H1 (cell line): ENCODE measurements at regions not wholly inside any gene's neighbourhood (a gene's known extent, or its start where the extent isn't known, plus 50 kb on each side); places are given as distances from the start of the nearest gene placed in this dataset.

ENCODE experiments used
- E2F6 ChIP-seq: IDR thresholded peaks from 2 replicates; pipeline ENCODE4 v1.6.1; 2012; ENCODE audit warnings: inconsistent platforms
- SIX5 ChIP-seq: IDR thresholded peaks from 2 replicates; pipeline ENCODE4 v1.6.1; 2011; ENCODE audit warnings: mild to moderate bottlenecking, low read depth, low read length

GRCh38 chr6:147137986-147138385 is 66.2 kb upstream of the STXBP5 start (continued):
- TF ChIP-seq SIX5 (no peak), E2F6 (no peak)
- TF ChIP-seq, all 59 proteins: peak for 0
